H1 (cell line): ENCODE measurements at regions not wholly inside any gene's neighbourhood (a gene's known extent, or its start where the extent isn't known, plus 50 kb on each side); places are given as distances from the start of the nearest gene placed in this dataset.

ENCODE experiments used
- CTCF ChIA-PET: fragments of 300-600 bp; sonication (Branson Sonifier 250); formaldehyde crosslinking; loops from one replicate; lab custom pipeline; 2021; ENCODE audit not compliant: partially characterized antibody; lab: Charles Lee
- POLR2A ChIA-PET: fragments of 300-600 bp; sonication (Branson Sonifier 250); formaldehyde crosslinking; loops from one replicate; lab custom pipeline; 2021; ENCODE audit warnings: inconsistent platforms; ENCODE audit not compliant: partially characterized antibody; lab: Charles Lee
- DNase-seq, 2 experiments: peaks; one replicate each; pipeline versions ENCODE4 v3.0.0 to v3.0.0-alpha.2; 2010 to 2022; ENCODE audit warnings: low spot score in 2 of 2, low read depth in 1 of 2, mixed read lengths in 1 of 2
- FAIRE-seq: peaks from 2 replicates; lab custom pipeline; 2011; peaks lifted over from hg19 to GRCh38; lab: Jason Lieb, UNC
- H2AFZ ChIP-seq: 2 replicates; pipeline ENCODE4 v1.8.1; 2012; ENCODE audit warnings: low read length, inconsistent platforms
- H2AK5ac ChIP-seq: 2 replicates; pipeline ENCODE4 v1.6.1; 2013; ENCODE audit warnings: low read depth, low read length
- H2BK120ac ChIP-seq: replicated peaks from 2 replicates; pipeline ENCODE3; 2013; ENCODE audit warnings: low read depth, low read length, inconsistent platforms
- H2BK12ac ChIP-seq: 2 replicates; pipeline ENCODE4 v1.6.1; 2013; ENCODE audit warnings: low read depth, low read length
- H2BK15ac ChIP-seq: 2 replicates; pipeline ENCODE4 v1.6.1; 2013; ENCODE audit warnings: low read length
- H2BK20ac ChIP-seq: 2 replicates; pipeline ENCODE4 v1.6.1; 2013; ENCODE audit warnings: low read length
- H2BK5ac ChIP-seq: 2 replicates; pipeline ENCODE4 v1.6.1; 2013; ENCODE audit warnings: low read depth, low read length
- H3K14ac ChIP-seq: 2 replicates; pipeline ENCODE4 v1.6.1; 2013; ENCODE audit warnings: inconsistent platforms; ENCODE audit not compliant: insufficient read length
- H3K18ac ChIP-seq: 2 replicates; pipeline ENCODE4 v1.6.1; 2013; ENCODE audit warnings: low read length; ENCODE audit errors: extremely low read depth
- H3K23ac ChIP-seq: 2 replicates; pipeline ENCODE4 v1.6.1; 2013; ENCODE audit warnings: inconsistent platforms; ENCODE audit not compliant: insufficient read length
- H3K23me2 ChIP-seq: 2 replicates; pipeline ENCODE4 v1.6.1; 2013; ENCODE audit warnings: low read depth, low read length
- H3K27ac ChIP-seq: 2 replicates; pipeline ENCODE4 v1.6.1; 2011; ENCODE audit warnings: low read depth, low read length, inconsistent platforms
- H3K27me3 ChIP-seq, 4 experiments: replicated peaks in 1 of 4; 1 replicate in 1 of 4; 2 replicates in 3 of 4; pipeline versions ENCODE4 v1.6.1 to v1.8.1; 2011 to 2013; ENCODE audit warnings: low read length in 3 of 4, mild to moderate bottlenecking in 3 of 4, inconsistent platforms in 2 of 4, mixed read lengths in 2 of 4, moderate library complexity in 1 of 4; ENCODE audit not compliant: control insufficient read depth in 3 of 4, insufficient read depth in 3 of 4; ENCODE audit errors: extremely low read depth in 1 of 4
- H3K36me3 ChIP-seq, 4 experiments: 2 replicates each; pipeline versions ENCODE4 v1.6.1 to v1.8.1; 2011 to 2013; ENCODE audit warnings: mild to moderate bottlenecking in 4 of 4, low read length in 3 of 4, moderate library complexity in 2 of 4, control low read depth in 1 of 4, inconsistent platforms in 1 of 4; ENCODE audit not compliant: insufficient read depth in 4 of 4, control insufficient read depth in 2 of 4
- H3K4ac ChIP-seq: replicated peaks from 2 replicates; pipeline ENCODE3; 2013; ENCODE audit warnings: low read length, low read depth, mixed read lengths, inconsistent platforms; ENCODE audit not compliant: insufficient read length
- H3K4me1 ChIP-seq, 4 experiments: replicated peaks in 1 of 4; 1 replicate in 1 of 4; 2 replicates in 3 of 4; pipeline versions ENCODE4 v1.6.1 to v1.8.1; 2011 to 2013; ENCODE audit warnings: low read length in 3 of 4, inconsistent platforms in 2 of 4, mixed read lengths in 1 of 4; ENCODE audit not compliant: insufficient read depth in 4 of 4, control insufficient read depth in 3 of 4
- H3K4me2 ChIP-seq, 2 experiments: 2 replicates each; pipeline versions ENCODE4 v1.6.1 to v1.8.1; 2011 to 2013; ENCODE audit warnings: low read depth in 2 of 2, low read length in 2 of 2, control low read depth in 1 of 2, inconsistent platforms in 1 of 2, mild to moderate bottlenecking in 1 of 2; ENCODE audit not compliant: insufficient read depth in 1 of 2
- H3K4me3 ChIP-seq, 4 experiments: fragments of 200-600, 300-600 bp in 1 of 4; sonication (generic), shearing (Covaris generic), sonication (Bioruptor Twin) in 1 of 4; 2 replicates each; pipeline versions ENCODE4 v1.5.1 to v1.8.1; 2011 to 2016; ENCODE audit warnings: low read length in 4 of 4, low read depth in 3 of 4, control low read depth in 2 of 4, inconsistent platforms in 2 of 4, mild to moderate bottlenecking in 2 of 4, mixed read lengths in 1 of 4, moderate library complexity in 1 of 4; ENCODE audit not compliant: insufficient read depth in 2 of 4; ENCODE audit errors: extremely low read depth in 1 of 4
- H3K56ac ChIP-seq: replicated peaks from 2 replicates; pipeline ENCODE3; 2013; ENCODE audit warnings: low read depth, mild to moderate bottlenecking, mixed read lengths, low read length, inconsistent platforms; ENCODE audit not compliant: insufficient read length
- H3K79me1 ChIP-seq: 2 replicates; pipeline ENCODE4 v1.6.1; 2013; ENCODE audit warnings: low read depth, low read length, control low read depth
- H3K79me2 ChIP-seq, 2 experiments: 2 replicates each; pipeline versions ENCODE4 v1.6.1 to v1.8.1; 2012 to 2013; ENCODE audit warnings: low read length in 2 of 2, mild to moderate bottlenecking in 2 of 2, inconsistent platforms in 1 of 2; ENCODE audit not compliant: insufficient read depth in 2 of 2, control insufficient read depth in 1 of 2
- H3K9ac ChIP-seq, 4 experiments: replicated peaks in 1 of 4; 1 replicate in 1 of 4; 2 replicates in 3 of 4; pipeline versions ENCODE4 v1.6.1 to v1.8.1; 2011 to 2013; ENCODE audit warnings: low read depth in 3 of 4, low read length in 3 of 4, control low read depth in 2 of 4, mild to moderate bottlenecking in 2 of 4, moderate library complexity in 2 of 4, inconsistent platforms in 1 of 4; ENCODE audit errors: extremely low read depth in 1 of 4
- H3K9me3 ChIP-seq, 2 experiments: 2 replicates each; pipeline versions ENCODE4 v1.6.1 to v1.8.1; 2012 to 2013; ENCODE audit warnings: mild to moderate bottlenecking in 2 of 2, moderate library complexity in 2 of 2, control low read depth in 1 of 2, inconsistent platforms in 1 of 2, low read depth in 1 of 2, low read length in 1 of 2, mixed read lengths in 1 of 2; ENCODE audit not compliant: insufficient read depth in 2 of 2
- H4K20me1 ChIP-seq, 2 experiments: replicated peaks in 1 of 2; 2 replicates each; pipeline versions ENCODE3 to v1.8.1; 2011 to 2013; ENCODE audit warnings: inconsistent platforms in 2 of 2, low read length in 2 of 2, mild to moderate bottlenecking in 1 of 2; ENCODE audit not compliant: insufficient read depth in 2 of 2, control insufficient read depth in 1 of 2
- H4K5ac ChIP-seq: 2 replicates; pipeline ENCODE4 v1.6.1; 2013; ENCODE audit warnings: low read length, low read depth, mixed read lengths, inconsistent platforms; ENCODE audit not compliant: insufficient read length
- H4K8ac ChIP-seq: 2 replicates; pipeline ENCODE4 v1.8.0; 2013; ENCODE audit warnings: mild to moderate bottlenecking, moderate library complexity, low read length, inconsistent platforms; ENCODE audit not compliant: insufficient read depth; ENCODE audit errors: extremely low read depth
- H4K91ac ChIP-seq: replicated peaks from 2 replicates; pipeline ENCODE3; 2013; ENCODE audit warnings: low read length, mixed read lengths, inconsistent platforms; ENCODE audit not compliant: insufficient read length
- ASH2L ChIP-seq: fragments of 200-600, 300-600 bp; sonication (generic); IDR thresholded peaks from one replicate; pipeline ENCODE4 v1.7.1; 2017; ENCODE audit warnings: low read length
- BRCA1 ChIP-seq: IDR thresholded peaks from 2 replicates; pipeline ENCODE4 v1.6.1; 2012; ENCODE audit warnings: low read depth, low read length, improper control_type of control experiment
- CEBPB ChIP-seq: IDR thresholded peaks from 2 replicates; pipeline ENCODE4 v1.6.1; 2012; ENCODE audit warnings: low read depth, low read length
- EGR1 ChIP-seq: IDR thresholded peaks from 2 replicates; pipeline ENCODE4 v1.6.1; 2011; ENCODE audit warnings: low read depth, low read length, borderline replicate concordance
- GABPA ChIP-seq: IDR thresholded peaks from 2 replicates; pipeline ENCODE4 v1.6.1; 2011; ENCODE audit warnings: mild to moderate bottlenecking, low read length, moderate library complexity, borderline replicate concordance; ENCODE audit not compliant: insufficient read depth
- NRF1 ChIP-seq: IDR thresholded peaks from 2 replicates; pipeline ENCODE4 v1.6.1; 2011; ENCODE audit warnings: mild to moderate bottlenecking, low read depth, low read length, improper control_type of control experiment
- POLR2AphosphoS5 ChIP-seq: IDR thresholded peaks from 2 replicates; pipeline ENCODE4 v1.6.1; 2011; ENCODE audit warnings: low read depth, low read length
- RAD21 ChIP-seq, 2 experiments: IDR thresholded peaks in 1 of 2; conservative IDR thresholded peaks in 1 of 2; 2 replicates each; pipeline ENCODE4 v1.6.1; 2011; ENCODE audit warnings: low read depth in 2 of 2, low read length in 2 of 2, improper control_type of control experiment in 1 of 2, inconsistent platforms in 1 of 2, mild to moderate bottlenecking in 1 of 2, moderate library complexity in 1 of 2
- SIN3A ChIP-seq, 2 experiments: IDR thresholded peaks in 1 of 2; conservative IDR thresholded peaks in 1 of 2; 2 replicates each; pipeline ENCODE4 v1.6.1; 2011 to 2012; ENCODE audit warnings: low read length in 2 of 2, improper control_type of control experiment in 1 of 2, low read depth in 1 of 2, mild to moderate bottlenecking in 1 of 2
- SP1 ChIP-seq: IDR thresholded peaks from 2 replicates; pipeline ENCODE4 v1.6.1; 2011; ENCODE audit warnings: low read depth, low read length
- SRF ChIP-seq: IDR thresholded peaks from 2 replicates; pipeline ENCODE4 v1.6.1; 2011; ENCODE audit warnings: mild to moderate bottlenecking, low read depth, low read length, moderate library complexity
- SUZ12 ChIP-seq: fragments of 200-600 bp; sonication (generic); IDR thresholded peaks from 2 replicates; pipeline ENCODE4 v1.6.1; 2012; ENCODE audit warnings: mild to moderate bottlenecking, inconsistent platforms, low read length, moderate library complexity, mixed read lengths
- YY1 ChIP-seq: IDR thresholded peaks from 2 replicates; pipeline ENCODE4 v1.6.1; 2011; ENCODE audit warnings: low read depth, mild to moderate bottlenecking, low read length
- TF ChIP-seq, protein P1 (sequence below): IDR thresholded peaks from 2 replicates; pipeline ENCODE4 v1.6.1; 2012; ENCODE audit warnings: inconsistent platforms

DNA sequence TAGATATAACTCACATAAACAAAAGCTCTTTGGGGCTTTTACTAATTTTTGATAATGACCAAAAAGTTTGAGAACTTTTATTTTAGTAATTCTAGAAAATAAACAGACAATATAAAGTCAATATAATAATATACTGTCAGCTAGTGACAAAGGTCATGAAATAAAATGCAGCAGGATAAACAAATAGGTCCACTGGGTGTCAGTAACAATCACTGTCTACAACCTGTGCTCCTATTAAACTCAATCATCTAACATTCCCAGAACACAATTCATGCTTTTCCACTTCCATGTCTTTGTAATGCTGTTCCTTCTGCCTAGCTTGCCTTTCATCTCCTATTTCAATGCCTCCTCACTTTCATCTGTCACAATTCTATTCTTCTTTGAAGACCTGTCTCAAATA, 186.1 kb downstream of the GIPC2 start:
- Histone ChIP-seq H3K4me3 (no peak overlapping the region), H2BK120ac (no peak overlapping the region), H3K4me2 (no peak overlapping the region), H3K79me1 (no peaks in the 10 kb centered on the region), H3K56ac (no peak overlapping the region), H2BK5ac (no peak overlapping the region), H3K18ac (no peak overlapping the region), H2BK20ac (no peak overlapping the region), H4K8ac (no peak overlapping the region), H2BK12ac (no peak overlapping the region), H3K14ac (no peak overlapping the region), H2BK15ac (no peak overlapping the region), H2AK5ac (no peak overlapping the region), H3K23me2 (no peaks in the 10 kb centered on the region), H3K4me1 (no peaks in the 10 kb centered on the region), H4K5ac (no peak overlapping the region), H3K4ac (no peak overlapping the region), H3K36me3 (no peaks in the 10 kb centered on the region), H3K27me3 (peaks cover 35 to 64% (median 45%) of the 10 kb centered on the region in 4 experiments), H4K91ac (no peak overlapping the region), H3K27ac (no peak overlapping the region), H2AFZ (no peak overlapping the region), H3K79me2 (no peaks in the 10 kb centered on the region), H3K9me3 (peaks cover 0 to under 1% of the 10 kb centered on the region in 2 experiments; a peak in 1 of 4 replicates), H4K20me1 (peaks cover 0 to 7% of the 10 kb centered on the region in 2 experiments), H3K23ac (no peak overlapping the region), H3K9ac (no peak overlapping the region)
- CTCF ChIA-PET, result interaction anchor here (1.5 to 2.4 kb wide), 4 partner anchors 20 to 376 kb away, joined by 3 to 7 read pairs (median 4); no protein-coding TSS in a partner anchor
- no peak for FAIRE-seq
- POLR2A ChIA-PET, result no interaction called here
- DNase-seq, result no peak
- TF ChIP-seq YY1 (no peak), SRF (no peak), NRF1 (no peak), EGR1 (no peak), BRCA1 (no peak), ASH2L (no peak), SP1 (no peak), SIN3A (conservative IDR thresholded peaks at IDR 0.05 in 1 of 2, IDR thresholded peaks at IDR 0.05 in 1 of 2; ENCODE audit: low read depth in 1 of 2, low read length in 2 of 2) (no peak), POLR2AphosphoS5 (no peak), SUZ12 (no peak), CEBPB (no peak), RAD21 (IDR thresholded peaks at IDR 0.05 in 1 of 2, conservative IDR thresholded peaks at IDR 0.05 in 1 of 2; ENCODE audit: low read depth in 2 of 2, low read length in 2 of 2) (no peak), GABPA (no peak)
- TF ChIP-seq, protein P1, sequence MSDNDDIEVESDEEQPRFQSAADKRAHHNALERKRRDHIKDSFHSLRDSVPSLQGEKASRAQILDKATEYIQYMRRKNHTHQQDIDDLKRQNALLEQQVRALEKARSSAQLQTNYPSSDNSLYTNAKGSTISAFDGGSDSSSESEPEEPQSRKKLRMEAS, result no peak
